AML-193 (cell line): ENCODE measurements at regions not wholly inside any gene's neighbourhood (a gene's known extent, or its start where the extent isn't known, plus 50 kb on each side); places are given as distances from the start of the nearest gene placed in this dataset.
A peak's percentile ranks its signal among the peaks of the same experiment; 100 is the strongest.

Source experiments
- DNase-seq, 2 experiments: peaks; one replicate each; lab custom pipeline; 2025; lab: John Stamatoyannopoulos, UW

DNA sequence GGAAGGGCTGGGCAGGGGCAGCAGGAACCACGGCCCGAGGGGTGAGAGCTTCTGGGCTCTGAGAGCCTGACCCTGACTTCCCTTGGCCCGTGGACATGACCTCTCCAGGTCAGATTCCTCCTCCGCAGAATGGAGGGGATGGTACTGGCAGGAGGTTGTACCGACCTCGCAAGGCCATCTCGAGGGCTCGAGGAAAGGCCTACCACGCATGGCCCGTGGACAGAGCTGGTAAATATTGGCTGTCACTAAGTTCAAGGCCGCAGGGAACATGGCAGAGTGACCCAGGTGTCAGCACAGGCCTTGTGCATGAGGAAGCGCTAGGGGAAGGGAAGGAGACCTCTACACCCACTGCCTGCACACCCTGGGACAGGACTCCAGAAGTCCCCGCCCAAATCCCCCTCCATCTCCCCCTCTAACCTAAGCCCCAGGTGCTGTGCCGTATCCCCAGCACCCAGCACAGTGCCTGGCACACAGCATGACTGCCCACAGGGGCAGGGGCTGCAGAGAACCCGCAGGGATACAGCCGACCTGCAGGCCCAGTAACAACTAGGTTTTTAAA lies 54.9 kb upstream of the PPP2R5C start:
- no peak for DNase-seq

DNA sequence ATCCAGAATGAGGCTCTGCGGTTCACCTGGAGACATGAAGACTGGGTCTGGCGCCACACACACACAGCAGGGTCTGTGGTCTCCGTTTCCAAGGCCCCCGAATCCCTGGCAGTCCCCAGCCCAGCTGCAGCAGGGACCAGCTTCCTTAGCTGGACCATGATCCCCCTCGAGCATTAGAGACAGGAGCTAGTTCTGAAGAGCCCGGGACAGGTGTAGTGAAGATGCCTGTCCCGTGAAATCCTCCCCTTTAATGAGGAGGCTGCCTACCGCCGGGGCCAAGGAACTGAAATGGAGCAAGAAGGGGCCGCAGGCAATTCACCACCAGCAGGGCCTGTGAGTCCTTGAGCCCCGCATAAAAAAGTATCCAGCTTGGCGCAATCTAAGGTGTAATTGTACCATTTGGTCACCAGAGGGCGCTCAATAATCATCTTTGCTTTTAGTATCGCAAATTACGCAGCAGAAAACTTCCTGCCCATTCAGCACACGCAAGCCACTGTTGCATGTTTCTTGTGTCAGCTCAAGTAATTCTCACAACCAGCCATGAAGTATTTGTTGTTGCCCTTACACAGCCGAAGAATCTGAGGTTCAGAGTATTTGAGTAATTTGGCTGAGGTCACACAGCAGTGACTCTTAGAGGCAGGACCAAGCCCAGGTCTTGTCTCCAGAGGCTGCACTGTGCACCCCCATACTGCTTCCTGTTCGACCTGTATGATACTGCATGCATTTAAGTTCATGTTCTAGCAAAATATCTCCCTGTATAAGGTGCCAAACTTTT lies 54.3 kb upstream of the PPP2R5C start:
- DNase-seq, result peak; percentile 76 to 85

DNA sequence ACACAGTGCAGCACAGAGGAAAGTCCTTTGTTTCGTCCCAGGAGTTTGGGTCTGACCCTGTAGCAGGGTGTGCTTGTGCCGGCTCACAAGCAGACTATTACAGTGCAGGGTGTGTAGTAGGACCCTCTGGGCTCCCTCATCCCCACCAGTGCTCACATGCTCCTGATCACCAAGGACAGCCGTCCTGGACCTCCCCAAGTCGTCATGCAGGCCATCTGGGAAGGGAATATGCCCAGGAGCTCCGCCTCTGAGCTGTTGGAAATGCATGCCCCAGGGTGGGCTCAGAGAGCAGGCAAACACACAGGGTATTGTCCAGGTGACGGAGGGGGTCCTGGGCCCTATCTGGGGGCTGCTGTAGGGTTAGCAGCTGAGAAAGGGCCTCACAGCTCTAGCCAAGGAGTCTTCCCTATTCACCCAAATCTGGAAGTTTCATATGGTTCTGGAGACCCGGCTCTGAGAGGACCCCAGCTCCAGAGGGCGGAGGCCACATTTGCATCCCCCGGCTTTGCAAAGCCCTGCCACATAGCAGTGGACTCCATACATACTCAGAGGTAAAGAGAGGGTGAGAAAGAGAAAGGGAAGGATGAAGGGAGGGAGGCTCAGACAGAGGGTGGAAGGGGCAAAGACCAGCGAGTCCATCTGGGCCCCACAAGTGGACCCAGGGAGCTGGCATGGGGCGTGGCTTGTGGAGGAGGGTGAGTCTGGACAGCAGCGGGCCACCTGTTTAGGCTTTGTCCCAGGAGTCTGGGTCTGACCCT lies 53.5 kb upstream of the PPP2R5C start:
- DNase-seq, result no peak

DNA sequence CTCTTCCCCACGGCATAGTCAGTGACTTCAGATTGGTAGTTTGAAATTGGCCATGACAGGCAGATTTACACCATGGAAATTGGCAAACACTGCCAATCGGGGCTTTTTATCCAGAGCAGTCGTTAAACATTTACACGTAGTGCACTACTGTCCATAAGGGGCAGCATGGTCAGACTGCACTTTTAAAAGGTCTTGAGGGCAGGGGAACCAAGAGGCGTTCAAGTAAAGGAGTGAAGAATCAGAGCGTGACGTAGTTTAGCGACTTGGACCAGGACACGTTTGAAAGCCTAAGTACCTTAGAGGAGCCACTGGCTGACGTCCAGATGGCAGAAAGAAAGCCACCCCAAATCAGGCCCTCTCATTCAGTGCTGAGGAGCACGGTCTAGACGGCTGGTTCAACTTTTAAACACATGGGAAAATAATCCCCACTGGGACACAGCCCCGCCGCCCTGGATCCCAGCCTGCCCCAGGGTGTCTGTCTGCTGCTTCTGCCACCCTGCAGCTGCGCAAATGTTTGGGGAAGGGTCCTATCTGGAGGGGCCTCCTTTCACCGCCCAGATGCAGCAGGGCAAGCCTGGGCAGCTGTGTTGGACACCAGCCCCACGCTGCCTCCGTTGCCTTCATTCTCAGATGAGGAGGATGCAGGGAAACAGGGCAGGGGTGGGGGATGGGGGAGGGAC lies 52.5 kb upstream of the PPP2R5C start:
- DNase-seq, result no peak

- no peak for DNase-seq
Observed at GRCh38 chr14:101709533-101709881, 52.0 kb upstream of the PPP2R5C start.

- DNase-seq, result no peak
Observed at GRCh38 chr14:101709962-101710931, 51.3 kb upstream of the PPP2R5C start.

- DNase-seq, result no peak
Observed at GRCh38 chr14:101711041-101711856, 50.3 kb upstream of the PPP2R5C start.
